ENCODE measurements at regions not wholly inside any gene's neighbourhood (a gene's known extent, or its start where the extent isn't known, plus 50 kb on each side); places are given as distances from the start of the nearest gene placed in this dataset.

DNA sequence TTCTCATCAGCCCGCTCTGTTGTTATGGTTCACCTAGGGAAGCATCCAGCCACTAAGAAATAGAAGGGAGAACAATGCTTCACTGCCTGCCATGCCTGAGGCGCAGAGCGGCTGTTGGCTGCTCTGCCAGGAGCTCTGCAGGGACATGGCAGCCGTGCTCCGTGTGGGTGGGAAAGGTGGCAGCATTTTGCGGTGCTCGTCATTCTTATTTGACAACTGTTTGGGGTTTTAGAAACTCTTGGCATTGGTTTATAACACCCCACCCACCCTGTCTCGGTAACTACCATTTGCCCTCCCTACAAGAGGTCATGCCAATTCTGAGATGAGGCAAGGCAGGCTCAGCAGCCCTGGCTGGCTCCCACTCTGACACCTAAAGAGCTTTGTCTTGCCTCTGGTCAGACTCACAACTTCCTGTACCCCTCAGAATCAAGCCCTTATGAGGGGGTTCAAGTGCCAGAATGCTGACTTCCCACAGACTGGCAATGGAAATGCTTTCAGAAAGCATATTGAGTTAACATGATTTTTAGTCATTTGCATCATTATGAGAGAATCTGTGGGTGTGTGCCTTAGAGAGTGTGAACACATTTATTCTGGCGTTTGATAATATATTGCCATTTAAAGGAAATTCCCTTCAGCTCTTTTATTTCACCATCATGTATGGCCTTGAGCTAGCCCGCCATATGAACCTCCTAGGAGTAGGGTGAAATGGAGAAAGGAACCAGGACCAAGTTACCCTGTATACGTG lies 288.0 kb upstream of the ANKRD55 start:
- DNase-seq (ENCODE audit: low spot score) = no peak
- in situ Hi-C loops (cut with MboI; ENCODE audit: low sequenced_read_pairs, unreplicated experiment) = no loop called here

GRCh38 chr5:56518820-56519219 lies 285.7 kb upstream of the ANKRD55 start:
- no peak for TF ChIP-seq CTCF (IDR thresholded peaks at IDR 0.05; ENCODE audit: borderline replicate concordance, control extremely low read depth, extremely low read depth, insufficient read depth, missing control alignments)
- no peak for DNase-seq (ENCODE audit: low spot score)
- in situ Hi-C loops (cut with MboI; ENCODE audit: low sequenced_read_pairs, unreplicated experiment) = no loop called here

More for the DNA sequence above, 288.0 kb upstream of the ANKRD55 start:
- no peak for TF ChIP-seq CTCF (IDR thresholded peaks at IDR 0.05; ENCODE audit: borderline replicate concordance, control extremely low read depth, extremely low read depth, insufficient read depth, missing control alignments)

- TF ChIP-seq CTCF (IDR thresholded peaks at IDR 0.05; ENCODE audit: borderline replicate concordance, control extremely low read depth, extremely low read depth, insufficient read depth, missing control alignments) = no peak
- DNase-seq (ENCODE audit: low spot score) = no peak
Observed at GRCh38 chr5:56517011-56517416, 283.9 kb upstream of the ANKRD55 start.

GRCh38 chr5:56516441-56516840 lies 283.3 kb upstream of the ANKRD55 start:
- in situ Hi-C loops (cut with MboI; ENCODE audit: low sequenced_read_pairs, unreplicated experiment) = no loop called here
- no peak for TF ChIP-seq CTCF (IDR thresholded peaks at IDR 0.05; ENCODE audit: borderline replicate concordance, control extremely low read depth, extremely low read depth, insufficient read depth, missing control alignments)
- DNase-seq (ENCODE audit: low spot score) = no peak

More at GRCh38 chr5:56517011-56517416, 283.9 kb upstream of the ANKRD55 start:
- in situ Hi-C loops (cut with MboI; ENCODE audit: low sequenced_read_pairs, unreplicated experiment) = no loop called here

- in situ Hi-C loops (cut with MboI; ENCODE audit: low sequenced_read_pairs, unreplicated experiment) = no loop called here
- no peak for TF ChIP-seq CTCF (IDR thresholded peaks at IDR 0.05; ENCODE audit: borderline replicate concordance, control extremely low read depth, extremely low read depth, insufficient read depth, missing control alignments)
Observed at GRCh38 chr5:56516035-56516434, 282.9 kb upstream of the ANKRD55 start.

GRCh38 chr5:56515011-56515410 lies 281.9 kb upstream of the ANKRD55 start:
- no peak for DNase-seq (ENCODE audit: low spot score)
- in situ Hi-C loops (cut with MboI; ENCODE audit: low sequenced_read_pairs, unreplicated experiment) = no loop called here
- TF ChIP-seq CTCF (IDR thresholded peaks at IDR 0.05; ENCODE audit: borderline replicate concordance, control extremely low read depth, extremely low read depth, insufficient read depth, missing control alignments) = no peak

More at GRCh38 chr5:56516035-56516434, 282.9 kb upstream of the ANKRD55 start:
- no peak for DNase-seq (ENCODE audit: low spot score)

Measured in GM13976 (cell line).